ENCODE measurements at regions not wholly inside any gene's neighbourhood (a gene's known extent, or its start where the extent isn't known, plus 50 kb on each side); places are given as distances from the start of the nearest gene placed in this dataset.

DNA sequence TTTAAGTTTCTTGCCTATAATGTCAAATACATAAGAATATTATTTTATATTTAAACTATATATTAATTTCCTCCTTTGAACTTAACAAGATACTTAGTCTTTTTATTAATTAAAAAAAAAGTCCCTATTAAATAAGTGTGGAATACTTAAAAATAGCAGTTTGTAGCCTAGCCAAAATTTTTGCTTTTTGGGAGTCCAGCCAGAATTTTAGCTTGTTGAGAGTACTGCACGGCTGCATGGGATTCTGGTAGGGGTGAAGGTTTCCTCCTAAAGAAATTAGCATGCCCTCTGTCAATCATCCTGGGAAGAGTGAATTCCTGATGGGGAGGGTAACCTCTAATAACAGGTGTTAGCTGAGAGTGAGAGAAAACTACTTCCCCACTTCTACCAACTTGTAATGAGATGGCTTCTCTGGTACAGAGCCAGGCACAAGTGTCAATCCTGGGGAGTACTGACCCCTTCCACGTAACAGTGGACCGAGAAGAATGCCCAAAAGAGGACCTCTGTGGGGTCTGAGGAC is 195.7 kb downstream of the SPRY2 start:
- FAIRE-seq = no peak
- no peak overlapping the region for H3K27ac ChIP-seq (ENCODE audit: control insufficient read depth, insufficient read depth, low read length)

DNA sequence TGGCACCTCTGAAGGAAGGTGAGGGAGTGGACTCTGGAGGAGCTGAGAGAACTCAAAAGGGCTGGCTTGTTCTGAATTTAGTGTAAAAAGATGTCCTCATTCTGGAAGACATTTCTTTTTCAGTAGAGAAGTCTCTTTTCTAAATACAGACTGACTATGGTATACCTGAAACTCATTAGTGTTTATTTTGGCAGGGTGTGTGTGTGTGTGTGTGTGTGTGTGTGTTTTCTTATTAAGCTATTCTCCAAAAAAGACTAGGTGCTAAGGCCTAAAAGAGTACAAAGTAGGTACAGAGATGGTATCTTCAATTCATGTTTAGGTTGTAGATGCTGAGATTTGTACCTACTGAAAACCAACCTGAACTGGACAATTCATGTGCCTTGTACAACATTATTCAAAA is 196.4 kb downstream of the SPRY2 start:
- H4K20me1 ChIP-seq (ENCODE audit: control insufficient read depth, extremely low read depth, insufficient read depth, low read length) = no peaks in the 10 kb centered on the region
- no peak overlapping the region for H3K27ac ChIP-seq (ENCODE audit: control insufficient read depth, insufficient read depth, low read length)
- dilution Hi-C loops (cut with MboI; ENCODE audit: extremely low pct_ligation_motif_present, low sequenced_read_pairs) = no loop called here
- no peaks in the 10 kb centered on the region for H3K9me1 ChIP-seq (ENCODE audit: control insufficient read depth, extremely low read depth, insufficient read depth, low read length)
- H3K4me1 ChIP-seq (ENCODE audit: control insufficient read depth, extremely low read depth, insufficient read depth, low read length) = no peaks in the 10 kb centered on the region
- TF ChIP-seq, protein P1, sequence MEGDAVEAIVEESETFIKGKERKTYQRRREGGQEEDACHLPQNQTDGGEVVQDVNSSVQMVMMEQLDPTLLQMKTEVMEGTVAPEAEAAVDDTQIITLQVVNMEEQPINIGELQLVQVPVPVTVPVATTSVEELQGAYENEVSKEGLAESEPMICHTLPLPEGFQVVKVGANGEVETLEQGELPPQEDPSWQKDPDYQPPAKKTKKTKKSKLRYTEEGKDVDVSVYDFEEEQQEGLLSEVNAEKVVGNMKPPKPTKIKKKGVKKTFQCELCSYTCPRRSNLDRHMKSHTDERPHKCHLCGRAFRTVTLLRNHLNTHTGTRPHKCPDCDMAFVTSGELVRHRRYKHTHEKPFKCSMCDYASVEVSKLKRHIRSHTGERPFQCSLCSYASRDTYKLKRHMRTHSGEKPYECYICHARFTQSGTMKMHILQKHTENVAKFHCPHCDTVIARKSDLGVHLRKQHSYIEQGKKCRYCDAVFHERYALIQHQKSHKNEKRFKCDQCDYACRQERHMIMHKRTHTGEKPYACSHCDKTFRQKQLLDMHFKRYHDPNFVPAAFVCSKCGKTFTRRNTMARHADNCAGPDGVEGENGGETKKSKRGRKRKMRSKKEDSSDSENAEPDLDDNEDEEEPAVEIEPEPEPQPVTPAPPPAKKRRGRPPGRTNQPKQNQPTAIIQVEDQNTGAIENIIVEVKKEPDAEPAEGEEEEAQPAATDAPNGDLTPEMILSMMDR (optimal IDR thresholded peaks at IDR 0.05 in 1 of 3, IDR thresholded peaks at IDR 0.05 in 1 of 3, conservative IDR thresholded peaks at IDR 0.05 in 1 of 3; ENCODE audit: extremely low read depth in 1 of 3, insufficient read depth in 2 of 3, low read length in 3 of 3) = no peak
- TF ChIP-seq EZH2 (IDR thresholded peaks at IDR 0.05; ENCODE audit: low read length) = no peak
- no peaks in the 10 kb centered on the region for H3K9me3 ChIP-seq (ENCODE audit: control insufficient read depth, low read depth, low read length)
- no peak overlapping the region for H3K9ac ChIP-seq (ENCODE audit: control insufficient read depth, extremely low read depth, insufficient read depth, low read length)
- H3K36me3 ChIP-seq (ENCODE audit: control insufficient read depth in 2 of 2, extremely low read depth in 1 of 2, insufficient read depth in 2 of 2, low read length in 2 of 2) = no peaks in the 10 kb centered on the region
- H2AFZ ChIP-seq (ENCODE audit: control insufficient read depth, low read length) = no peak overlapping the region
- no peak overlapping the region for H3K4me3 ChIP-seq (ENCODE audit: control insufficient read depth in 2 of 3, extremely low read depth in 1 of 3, insufficient read depth in 2 of 3, low read depth in 1 of 3, low read length in 3 of 3)
- H3K4me2 ChIP-seq (ENCODE audit: control insufficient read depth, extremely low read depth, insufficient read depth, low read depth, low read length) = no peak overlapping the region
- no peaks in the 10 kb centered on the region for H3K79me2 ChIP-seq (ENCODE audit: control insufficient read depth, insufficient read depth, low read length)
- DNase-seq (ENCODE audit: low read depth, low spot score) (no peak), FAIRE-seq (no peak)
- H3K27me3 ChIP-seq (ENCODE audit: control insufficient read depth, extremely low read depth, insufficient read depth, low read length) = no peaks in the 10 kb centered on the region

More for the DNA sequence above, 195.7 kb downstream of the SPRY2 start:
- no peak overlapping the region for H2AFZ ChIP-seq (ENCODE audit: control insufficient read depth, low read length)
- H3K27me3 ChIP-seq (ENCODE audit: control insufficient read depth, extremely low read depth, insufficient read depth, low read length) = no peaks in the 10 kb centered on the region
- H4K20me1 ChIP-seq (ENCODE audit: control insufficient read depth, extremely low read depth, insufficient read depth, low read length) = no peaks in the 10 kb centered on the region
- no peaks in the 10 kb centered on the region for H3K9me3 ChIP-seq (ENCODE audit: control insufficient read depth, low read depth, low read length)
- no peak for TF ChIP-seq EZH2 (IDR thresholded peaks at IDR 0.05; ENCODE audit: low read length)
- TF ChIP-seq, protein P1 (optimal IDR thresholded peaks at IDR 0.05 in 1 of 3, IDR thresholded peaks at IDR 0.05 in 1 of 3, conservative IDR thresholded peaks at IDR 0.05 in 1 of 3; ENCODE audit: extremely low read depth in 1 of 3, insufficient read depth in 2 of 3, low read length in 3 of 3) = no peak
- no peak overlapping the region for H3K4me3 ChIP-seq (ENCODE audit: control insufficient read depth in 2 of 3, extremely low read depth in 1 of 3, insufficient read depth in 2 of 3, low read depth in 1 of 3, low read length in 3 of 3)
- H3K36me3 ChIP-seq (ENCODE audit: control insufficient read depth in 2 of 2, extremely low read depth in 1 of 2, insufficient read depth in 2 of 2, low read length in 2 of 2) = no peaks in the 10 kb centered on the region
- dilution Hi-C loops (cut with MboI; ENCODE audit: extremely low pct_ligation_motif_present, low sequenced_read_pairs) = no loop called here
- no peak for DNase-seq (ENCODE audit: low read depth, low spot score)
- no peaks in the 10 kb centered on the region for H3K9me1 ChIP-seq (ENCODE audit: control insufficient read depth, extremely low read depth, insufficient read depth, low read length)
- H3K4me2 ChIP-seq (ENCODE audit: control insufficient read depth, extremely low read depth, insufficient read depth, low read depth, low read length) = no peak overlapping the region
- no peaks in the 10 kb centered on the region for H3K4me1 ChIP-seq (ENCODE audit: control insufficient read depth, extremely low read depth, insufficient read depth, low read length)
- H3K9ac ChIP-seq (ENCODE audit: control insufficient read depth, extremely low read depth, insufficient read depth, low read length) = no peak overlapping the region
- no peaks in the 10 kb centered on the region for H3K79me2 ChIP-seq (ENCODE audit: control insufficient read depth, insufficient read depth, low read length)

Measured in keratinocyte (primary cell).